ENCODE measurements at regions not wholly inside any gene's neighbourhood (a gene's known extent, or its start where the extent isn't known, plus 50 kb on each side); places are given as distances from the start of the nearest gene placed in this dataset.
"Not testable (repeated sequence)": the region's sequence is repeated elsewhere in the genome, so short reads cannot be mapped to it uniquely, and the experiment has no call there.

- no peak for DNase-seq (ENCODE audit: low read depth)
Observed at GRCh38 chr3:80993241-80993945, 768.1 kb downstream of the GBE1 start.

DNA sequence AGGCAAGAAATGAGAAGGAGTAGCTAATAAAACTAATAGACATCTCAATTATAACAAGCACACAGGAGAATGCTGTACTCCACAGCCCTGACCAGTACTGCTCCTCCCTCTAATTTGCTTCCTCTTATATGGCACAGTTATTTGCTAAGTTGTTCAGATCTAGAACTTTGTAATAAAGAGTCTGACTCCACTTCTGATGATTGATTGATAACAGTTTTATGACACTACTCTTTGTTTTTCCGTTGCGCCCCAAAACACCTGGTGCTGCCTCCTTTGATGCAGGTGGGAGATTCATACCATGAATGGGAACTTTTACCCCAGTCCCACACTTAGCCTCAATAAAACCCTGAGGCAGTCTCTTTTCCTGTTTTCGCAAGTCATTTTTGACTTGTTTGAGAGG is 777.7 kb downstream of the GBE1 start:
- DNase-seq (ENCODE audit: low read depth) = no peak

DNA sequence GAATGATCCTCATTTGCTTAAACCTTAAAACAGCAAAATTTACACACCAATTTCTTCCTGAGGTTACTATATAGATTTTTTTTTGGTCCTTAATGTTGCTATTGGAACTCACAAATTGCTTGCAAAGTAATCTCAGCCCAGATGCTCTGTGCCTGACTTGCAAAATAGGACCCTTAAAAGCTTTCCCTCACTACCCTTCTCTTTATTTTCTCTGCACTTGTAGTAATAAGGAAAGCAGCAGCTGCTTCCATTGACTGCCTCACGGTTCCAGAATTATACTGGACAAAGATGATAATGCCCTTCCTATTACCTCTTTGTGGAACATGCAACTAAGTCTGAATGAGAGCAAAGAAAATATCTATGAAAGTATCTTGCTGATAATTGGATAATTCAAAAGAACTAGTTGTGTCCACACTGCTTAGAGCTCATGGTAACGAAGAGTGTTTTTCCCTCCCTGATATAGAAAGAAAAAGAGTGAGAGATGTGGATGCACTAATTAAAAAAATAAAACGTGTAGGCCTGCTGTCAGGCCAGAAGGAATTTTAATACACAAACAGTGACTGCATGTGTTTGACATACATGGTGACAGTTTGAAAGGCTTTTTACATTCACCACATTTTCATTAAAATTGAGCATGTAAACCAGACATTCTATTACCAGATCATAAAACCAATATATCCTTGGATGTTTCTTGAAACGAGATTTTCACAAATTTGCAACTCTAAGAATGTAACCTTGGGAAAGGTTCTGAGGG is 783.1 kb downstream of the GBE1 start:
- DNase-seq (ENCODE audit: low read depth) = no peak

- DNase-seq (ENCODE audit: low read depth) = no peak
Observed at GRCh38 chr3:80970292-80970691, 791.2 kb downstream of the GBE1 start.

DNA sequence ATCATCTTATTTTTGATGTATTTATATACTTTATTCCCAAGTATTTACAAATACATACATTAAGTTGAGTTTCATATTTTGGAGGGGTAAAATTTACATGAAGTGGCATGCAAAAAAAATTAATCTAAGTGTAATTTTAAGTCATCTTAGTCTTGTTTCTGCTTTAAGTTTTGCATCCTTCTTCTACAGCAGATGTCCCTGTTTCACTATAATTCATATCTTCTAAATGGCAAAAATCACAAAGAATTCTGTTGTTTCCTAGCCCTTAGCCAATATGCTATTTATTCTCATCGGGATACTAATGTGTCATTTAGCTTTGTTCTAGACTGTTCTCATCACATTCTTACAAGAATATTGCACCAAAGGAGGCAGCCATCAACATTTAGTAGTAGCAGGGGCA is 831.9 kb downstream of the GBE1 start:
- no peak for DNase-seq (ENCODE audit: low read depth)

DNA sequence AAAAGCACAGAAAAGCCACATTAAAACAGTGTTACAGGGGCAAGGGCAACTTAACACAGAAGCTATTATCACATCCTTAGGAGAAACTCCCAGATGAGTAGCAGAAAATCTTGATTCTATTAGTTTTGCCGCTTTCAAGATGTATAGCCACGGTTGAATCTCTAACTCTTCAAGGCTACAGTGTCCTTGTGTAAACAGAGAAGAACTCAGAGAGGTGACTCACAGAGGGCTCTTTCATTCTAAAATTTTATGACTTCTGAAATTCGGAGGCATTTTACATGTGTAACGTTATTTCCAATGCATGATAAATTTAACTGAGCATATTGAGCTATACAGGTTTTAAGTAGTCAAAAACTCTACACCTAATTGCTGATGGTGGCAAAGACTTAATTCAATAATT is 846.6 kb downstream of the GBE1 start:
- DNase-seq (ENCODE audit: low read depth) = no peak

DNA sequence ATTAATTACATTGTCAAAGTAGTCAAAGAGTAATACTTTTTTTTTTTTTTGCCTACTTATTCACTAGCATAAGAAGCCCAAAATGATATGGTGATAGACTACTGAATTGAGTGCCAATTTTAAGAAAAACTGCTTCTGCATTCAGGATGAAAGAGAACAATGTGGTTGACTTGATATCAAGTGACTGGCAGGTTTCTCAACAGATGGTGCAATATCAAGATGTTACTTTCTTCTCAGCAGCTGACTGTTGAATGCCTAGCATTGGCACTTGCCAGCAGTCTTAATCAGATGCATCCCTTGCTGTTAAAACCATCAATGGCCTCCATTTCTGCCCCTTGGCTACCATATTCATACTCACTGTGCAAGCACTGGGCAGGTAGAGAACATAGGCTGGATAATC is 863.2 kb downstream of the GBE1 start:
- no peak for DNase-seq (ENCODE audit: low read depth)

GRCh38 chr3:80897005-80897404 is 864.4 kb downstream of the GBE1 start:
- not testable (repeated sequence) for DNase-seq (ENCODE audit: low read depth)

DNA sequence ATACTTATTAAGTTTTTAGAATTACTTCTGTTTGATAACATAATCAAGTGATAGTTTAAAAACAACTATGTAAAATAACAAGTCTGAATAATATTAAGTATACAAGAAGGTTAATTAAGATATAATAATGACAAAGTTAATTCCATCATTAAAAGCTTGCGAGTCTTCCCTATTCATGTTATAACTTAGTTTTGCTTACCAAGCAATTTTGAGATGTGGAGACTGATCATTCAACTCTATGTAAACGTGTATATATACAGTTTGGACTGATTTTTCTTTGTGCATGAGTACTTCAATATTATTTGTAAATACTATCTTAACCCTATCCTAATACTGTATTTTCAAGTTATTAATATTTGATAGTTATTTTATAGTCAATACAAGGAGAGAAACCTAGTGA is 870.9 kb downstream of the GBE1 start:
- DNase-seq (ENCODE audit: low read depth) = no peak

GRCh38 chr3:80889535-80889934 is 871.9 kb downstream of the GBE1 start:
- DNase-seq (ENCODE audit: low read depth) = no peak

- no peak for DNase-seq (ENCODE audit: low read depth)
Observed at GRCh38 chr3:80870476-80871041, 890.9 kb downstream of the GBE1 start.

GRCh38 chr3:80855482-80855881 is 906.0 kb downstream of the GBE1 start:
- DNase-seq (ENCODE audit: low read depth) = no peak

GRCh38 chr3:80836395-80836794 is 925.0 kb downstream of the GBE1 start:
- DNase-seq (ENCODE audit: low read depth) = no peak

- no peak for DNase-seq (ENCODE audit: low read depth)
Observed at GRCh38 chr3:80807577-80807976, 953.9 kb downstream of the GBE1 start.

DNA sequence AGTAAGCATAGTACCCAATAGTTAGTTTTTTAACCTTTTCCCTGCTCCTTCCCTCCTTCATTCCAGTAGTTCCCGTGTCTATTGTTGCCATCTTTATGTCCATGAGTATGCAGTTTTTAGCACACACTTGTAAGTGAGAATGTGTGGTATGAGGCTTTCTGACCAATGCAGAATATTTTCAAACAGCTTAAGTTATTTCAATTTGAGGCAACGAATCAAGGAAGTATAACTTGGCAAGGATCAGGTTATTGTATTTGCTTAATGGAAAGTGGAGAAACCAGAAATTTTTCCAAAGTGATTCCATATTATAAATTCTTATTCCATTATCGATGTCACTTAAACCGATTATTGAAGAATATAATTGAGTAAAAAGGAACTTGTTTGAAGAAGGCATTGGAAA is 954.8 kb downstream of the GBE1 start:
- no peak for DNase-seq (ENCODE audit: low read depth)

GRCh38 chr3:80788914-80789313 is 972.5 kb downstream of the GBE1 start:
- no peak for DNase-seq (ENCODE audit: low read depth)

GRCh38 chr3:80785875-80786274 is 975.6 kb downstream of the GBE1 start:
- DNase-seq (ENCODE audit: low read depth) = no peak

DNA sequence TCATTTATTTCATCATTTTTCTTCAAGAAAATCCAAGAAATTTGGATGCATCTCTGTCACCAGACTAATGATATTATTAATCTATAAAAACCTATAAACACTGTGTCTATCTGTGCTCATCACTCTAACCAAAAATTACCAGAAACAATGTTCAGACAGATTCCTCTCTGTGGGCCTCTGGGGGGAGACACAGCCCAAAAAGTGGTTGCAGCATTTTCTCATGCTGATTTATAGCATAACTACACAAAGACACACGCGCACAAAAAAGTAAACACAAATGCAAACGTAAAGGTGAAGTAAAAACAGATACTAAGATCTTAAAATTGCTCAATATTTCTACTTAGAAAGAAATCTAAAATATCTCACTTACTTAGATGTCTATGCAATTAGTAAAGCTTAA is 976.0 kb downstream of the GBE1 start:
- DNase-seq (ENCODE audit: low read depth) = no peak

DNA sequence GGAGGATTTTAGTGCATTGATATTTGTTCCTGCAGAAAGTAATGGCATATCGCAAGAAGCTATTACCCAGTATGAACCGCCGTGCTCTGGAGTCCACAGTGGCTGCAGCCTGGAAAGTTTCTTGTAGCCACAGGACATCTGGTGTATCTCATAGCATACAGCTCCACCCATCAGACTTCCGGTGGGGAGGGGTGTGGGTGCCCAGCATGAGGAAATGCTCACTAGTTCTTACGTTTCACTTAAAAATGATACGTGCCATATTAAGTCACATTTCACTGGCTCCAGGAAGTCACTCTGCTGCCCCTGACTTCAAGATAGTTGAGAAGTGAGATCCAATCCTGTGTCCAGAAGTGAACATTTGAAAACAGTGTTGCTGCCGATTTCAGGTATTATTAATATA is 990.4 kb downstream of the GBE1 start:
- DNase-seq (ENCODE audit: low read depth) = no peak

DNA sequence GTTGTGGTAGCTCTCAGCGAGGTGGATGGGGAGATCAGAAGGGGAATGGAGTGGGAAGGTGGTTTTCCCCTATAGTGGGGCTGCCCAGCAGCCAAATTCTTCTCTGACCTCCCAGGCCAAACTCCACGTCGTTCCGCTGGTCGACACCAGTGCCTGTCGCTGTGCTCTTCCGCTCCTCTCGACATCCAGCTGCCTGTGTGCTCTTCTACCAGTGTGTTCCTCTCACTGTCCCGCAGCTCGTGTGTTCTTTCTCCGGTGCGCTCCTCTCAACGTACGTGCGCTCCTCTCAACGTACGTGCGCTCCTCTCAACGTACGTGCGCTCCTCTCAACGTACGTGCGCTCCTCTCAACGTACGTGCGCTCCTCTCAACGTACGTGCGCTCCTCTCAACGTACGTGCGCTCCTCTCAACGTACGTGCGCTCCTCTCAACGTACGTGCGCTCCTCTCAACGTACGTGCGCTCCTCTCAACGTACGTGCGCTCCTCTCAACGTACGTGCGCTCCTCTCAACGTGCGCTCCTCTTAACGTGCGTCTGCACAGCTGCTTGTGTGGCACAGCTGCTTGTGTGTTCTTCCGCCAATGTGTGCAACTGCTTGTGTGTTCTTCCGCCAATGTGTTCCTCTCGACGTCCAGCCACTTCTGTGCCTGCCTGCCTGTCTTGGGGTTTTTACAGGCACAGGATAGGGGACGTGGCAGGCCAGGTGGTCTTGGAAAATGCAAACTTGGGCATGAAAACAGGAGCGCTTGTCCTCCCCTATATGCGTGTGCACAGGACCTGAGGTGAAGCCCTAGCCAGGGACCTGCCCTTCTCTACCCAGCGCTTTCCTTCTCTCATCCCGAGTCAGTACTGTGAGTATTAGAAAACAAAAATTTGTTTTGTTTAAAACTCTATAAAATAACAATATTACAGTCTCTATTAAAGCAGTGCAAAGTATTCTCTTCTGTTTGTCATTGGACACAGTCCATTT is 991.1 kb downstream of the GBE1 start:
- no peak for DNase-seq (ENCODE audit: low read depth)

- DNase-seq (ENCODE audit: low read depth) = no peak
Observed at GRCh38 chr3:80769683-80770082, 991.8 kb downstream of the GBE1 start.

GRCh38 chr3:80767604-80768003 is 993.8 kb downstream of the GBE1 start:
- no peak for DNase-seq (ENCODE audit: low read depth)
